Large intestine (tissue), 3 donors: ENCODE measurements at regions not wholly inside any gene's neighbourhood (a gene's known extent, or its start where the extent isn't known, plus 50 kb on each side); places are given as distances from the start of the nearest gene placed in this dataset.

Experiments used
- DNase-seq, 2 donors: peaks; one replicate each; pipeline versions ENCODE4 v3.0.0 to v3.0.0-alpha.2; 2013
- H3K27ac ChIP-seq: one replicate; pipeline ENCODE4 v1.5.1; 2013; ENCODE audit warnings: low read length
- H3K27me3 ChIP-seq: 2 replicates; pipeline ENCODE4 v1.6.1; 2013; ENCODE audit warnings: low read length; ENCODE audit not compliant: control insufficient read depth, insufficient read depth
- H3K36me3 ChIP-seq: 2 replicates; pipeline ENCODE4 v1.6.1; 2013; ENCODE audit warnings: low read length; ENCODE audit not compliant: control insufficient read depth, insufficient read depth
- H3K4me1 ChIP-seq: one replicate; pipeline ENCODE4 v1.6.1; 2013; ENCODE audit warnings: low read length; ENCODE audit not compliant: control insufficient read depth, insufficient read depth
- H3K4me3 ChIP-seq: one replicate; pipeline ENCODE4 v1.5.1; 2013; ENCODE audit warnings: low read length
- H3K9me3 ChIP-seq: one replicate; pipeline ENCODE4 v1.6.1; 2013; ENCODE audit warnings: mild to moderate bottlenecking, low read depth, low read length, moderate library complexity; ENCODE audit not compliant: control insufficient read depth
- WGBS: methylation state at CpG from one replicate; pipeline ENCODE4 v1.1.5; 2013; ENCODE audit warnings: low lambda C conversion rate; ENCODE audit not compliant: insufficient coverage; 5-methylcytosine and 5-hydroxymethylcytosine counted together

DNA sequence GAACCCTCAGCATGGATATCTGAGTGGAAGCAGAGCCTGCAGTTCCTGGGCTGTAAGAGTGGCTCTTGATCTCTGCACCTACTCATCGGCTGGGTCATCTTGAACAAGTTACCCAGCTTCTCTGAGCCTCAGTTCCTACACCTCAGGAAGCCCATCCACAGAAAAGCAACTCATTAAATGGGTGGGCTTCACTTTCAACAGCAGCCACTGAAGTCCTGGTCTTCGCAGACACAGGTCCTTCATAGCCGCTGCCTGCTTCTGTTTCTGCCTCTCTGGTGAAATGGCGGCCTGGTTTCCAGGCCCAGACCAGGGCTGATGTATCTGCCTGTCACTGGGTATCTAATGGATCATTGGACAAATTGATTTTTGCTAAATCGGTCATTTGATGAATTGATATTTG lies 571.4 kb downstream of the PTPRU start:
- no peak overlapping the region for H3K4me3 ChIP-seq
- no peak for DNase-seq
- H3K9me3 ChIP-seq = no peaks in the 10 kb centered on the region
- no peaks in the 10 kb centered on the region for H3K4me1 ChIP-seq
- H3K27me3 ChIP-seq = peaks cover 5% of the 10 kb centered on the region
- no peaks in the 10 kb centered on the region for H3K36me3 ChIP-seq
- no CpG with 5 or more reads among the region's 5 CpGs for WGBS
- H3K27ac ChIP-seq = no peak overlapping the region

- no CpG with 5 or more reads among the region's 4 CpGs for WGBS
- no peaks in the 10 kb centered on the region for H3K9me3 ChIP-seq
- H3K4me1 ChIP-seq = no peaks in the 10 kb centered on the region
- no peaks in the 10 kb centered on the region for H3K36me3 ChIP-seq
- no peak for DNase-seq
- H3K27me3 ChIP-seq = peaks cover 14% of the 10 kb centered on the region
- H3K4me3 ChIP-seq = no peak overlapping the region
- H3K27ac ChIP-seq = no peak overlapping the region
Observed at GRCh38 chr1:29806646-29807319, 570.5 kb downstream of the PTPRU start.

DNA sequence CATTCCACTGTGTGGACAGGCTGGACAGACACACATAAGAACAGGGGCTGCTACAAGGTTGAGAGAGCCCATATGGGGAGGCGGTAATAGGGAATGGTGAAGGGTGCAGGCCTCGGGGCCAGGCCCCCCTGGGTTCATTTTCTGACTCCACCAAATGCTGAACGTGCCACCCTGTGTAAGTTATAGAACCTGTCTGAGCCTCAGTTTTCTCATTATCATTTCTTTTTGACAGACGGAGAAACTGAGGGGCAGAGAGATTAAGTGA lies 569.5 kb downstream of the PTPRU start:
- H3K4me1 ChIP-seq = no peaks in the 10 kb centered on the region
- H3K27me3 ChIP-seq = peaks cover 17% of the 10 kb centered on the region
- DNase-seq = no peak
- no peak overlapping the region for H3K4me3 ChIP-seq
- no peak overlapping the region for H3K27ac ChIP-seq
- H3K9me3 ChIP-seq = no peaks in the 10 kb centered on the region
- no peaks in the 10 kb centered on the region for H3K36me3 ChIP-seq
- no CpG with 5 or more reads among the region's 4 CpGs for WGBS

- peaks cover 17% of the 10 kb centered on the region for H3K27me3 ChIP-seq
- no peak for DNase-seq
- no peaks in the 10 kb centered on the region for H3K36me3 ChIP-seq
- no peaks in the 10 kb centered on the region for H3K4me1 ChIP-seq
- no CpG with 5 or more reads among the region's 11 CpGs for WGBS
- H3K9me3 ChIP-seq = no peaks in the 10 kb centered on the region
- H3K4me3 ChIP-seq = no peak overlapping the region
- no peak overlapping the region for H3K27ac ChIP-seq
Observed at GRCh38 chr1:29805122-29805895, 569.0 kb downstream of the PTPRU start.

DNA sequence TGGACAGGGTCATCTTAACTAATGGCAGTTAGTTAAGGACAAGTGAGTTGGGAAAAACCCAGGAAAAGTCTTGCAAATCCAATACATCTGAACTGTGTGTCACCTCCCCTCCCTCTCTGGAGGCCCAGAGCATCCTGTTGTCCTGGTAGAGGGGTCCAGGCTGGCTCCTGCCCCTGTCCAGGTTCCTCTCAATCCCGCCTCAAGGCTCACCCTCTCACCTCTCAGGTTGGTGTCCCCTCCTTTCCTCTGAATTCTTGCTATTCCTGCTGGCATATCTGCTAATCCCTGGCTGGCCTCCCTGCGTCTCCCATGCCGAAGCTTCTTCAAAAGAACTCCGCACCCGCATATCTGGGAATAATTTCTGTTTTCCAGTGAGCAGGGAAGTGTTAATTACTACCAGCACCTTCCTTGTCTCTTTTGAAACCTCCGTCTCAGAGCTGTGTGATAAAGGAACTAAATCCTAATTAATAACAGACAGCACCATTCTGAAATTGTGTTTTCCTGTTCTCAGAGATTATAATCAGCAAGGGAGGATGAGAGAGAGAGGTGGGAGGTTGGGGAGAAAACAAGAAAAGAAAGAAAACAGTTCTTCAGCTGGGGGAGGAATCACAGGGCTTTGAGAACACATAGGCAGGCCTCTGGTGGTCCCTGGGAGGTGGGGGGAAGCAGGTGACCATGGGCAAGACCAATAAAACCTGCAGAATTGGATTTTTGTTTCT lies 568.0 kb downstream of the PTPRU start:
- no peak for DNase-seq
- WGBS = 100% methylated on average over 1 of the region's 6 CpGs
- Histone ChIP-seq H3K27ac (no peak overlapping the region), H3K36me3 (no peaks in the 10 kb centered on the region), H3K4me1 (no peaks in the 10 kb centered on the region), H3K9me3 (no peaks in the 10 kb centered on the region), H3K4me3 (no peak overlapping the region), H3K27me3 (peaks cover 17% of the 10 kb centered on the region)

DNA sequence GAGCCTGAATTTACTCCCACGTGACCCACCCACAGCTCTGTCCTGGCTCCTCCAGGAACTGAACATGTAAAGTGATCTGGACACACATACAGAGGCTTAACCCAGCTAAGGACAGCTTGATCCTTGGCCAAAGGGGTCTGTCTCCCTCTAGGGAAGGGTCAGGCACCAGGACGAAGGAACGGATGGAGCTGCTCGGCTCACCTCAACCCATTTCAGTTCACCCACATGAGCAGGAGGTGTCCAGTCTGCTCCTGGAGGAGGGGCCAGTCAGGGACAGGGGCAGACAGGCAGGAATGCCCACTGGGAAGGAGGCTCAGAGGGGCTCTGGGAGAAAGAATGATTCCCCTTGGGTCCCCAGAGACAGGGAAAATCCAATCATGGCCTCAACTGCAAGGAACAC lies 567.2 kb downstream of the PTPRU start:
- Histone ChIP-seq H3K36me3 (no peaks in the 10 kb centered on the region), H3K27ac (no peak overlapping the region), H3K4me3 (no peak overlapping the region), H3K4me1 (no peaks in the 10 kb centered on the region), H3K27me3 (peaks cover 17% of the 10 kb centered on the region), H3K9me3 (no peaks in the 10 kb centered on the region)
- no CpG with 5 or more reads among the region's 4 CpGs for WGBS
- DNase-seq = no peak

DNA sequence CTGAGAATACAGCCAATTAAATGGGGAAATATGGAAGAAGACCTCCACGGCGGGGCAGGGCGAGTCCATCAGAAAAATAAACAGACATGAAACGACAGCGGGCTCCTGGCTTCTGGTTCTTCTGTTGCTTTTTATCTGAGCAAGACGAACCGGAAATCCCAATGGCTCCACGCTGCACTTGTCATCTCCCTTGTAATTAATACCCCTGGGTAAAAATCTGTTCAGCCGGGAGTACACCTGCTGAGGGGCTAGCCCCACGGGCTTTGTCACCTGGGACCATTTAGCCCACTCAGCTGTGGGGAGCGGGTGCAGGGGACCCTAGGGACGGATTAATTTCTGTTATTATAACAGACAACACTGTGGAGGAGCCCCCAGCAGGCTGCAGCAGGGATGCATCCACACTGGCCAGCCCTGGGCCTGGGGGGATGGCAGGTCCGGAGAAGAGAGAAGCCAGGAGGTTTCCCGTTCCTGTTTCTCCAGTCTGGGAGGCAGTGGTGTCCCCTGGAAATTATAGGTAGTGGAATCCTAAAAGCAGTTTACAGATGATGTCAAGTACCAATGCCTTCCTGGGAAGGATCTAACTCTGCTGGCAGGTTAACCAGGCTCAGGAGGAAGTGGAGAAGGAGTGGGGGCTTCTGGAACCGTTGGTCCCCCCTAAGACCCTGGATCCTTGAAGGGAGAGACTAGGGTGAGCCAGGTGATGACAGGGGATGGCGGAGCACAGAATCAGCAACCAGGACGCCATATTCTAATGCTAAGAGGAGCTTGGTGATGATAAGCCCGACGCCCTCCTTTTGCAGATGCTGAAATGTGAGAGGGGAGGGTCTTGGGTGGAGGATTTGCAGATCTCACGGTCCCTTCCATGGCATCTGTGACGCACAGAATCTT lies 566.1 kb downstream of the PTPRU start:
- no peaks in the 10 kb centered on the region for H3K36me3 ChIP-seq
- no peak overlapping the region for H3K4me3 ChIP-seq
- peaks cover 17% of the 10 kb centered on the region for H3K27me3 ChIP-seq
- DNase-seq = no peak
- H3K27ac ChIP-seq = no peak overlapping the region
- no peaks in the 10 kb centered on the region for H3K9me3 ChIP-seq
- no peaks in the 10 kb centered on the region for H3K4me1 ChIP-seq
- WGBS = no CpG with 5 or more reads among the region's 21 CpGs

GRCh38 chr1:29801561-29801973 lies 565.2 kb downstream of the PTPRU start:
- Histone ChIP-seq H3K4me1 (no peaks in the 10 kb centered on the region), H3K27ac (no peak overlapping the region), H3K36me3 (no peaks in the 10 kb centered on the region), H3K9me3 (no peaks in the 10 kb centered on the region), H3K4me3 (no peak overlapping the region), H3K27me3 (peaks cover 17% of the 10 kb centered on the region)
- WGBS = 40% methylated on average over 1 of the region's 8 CpGs
- DNase-seq = no peak

DNA sequence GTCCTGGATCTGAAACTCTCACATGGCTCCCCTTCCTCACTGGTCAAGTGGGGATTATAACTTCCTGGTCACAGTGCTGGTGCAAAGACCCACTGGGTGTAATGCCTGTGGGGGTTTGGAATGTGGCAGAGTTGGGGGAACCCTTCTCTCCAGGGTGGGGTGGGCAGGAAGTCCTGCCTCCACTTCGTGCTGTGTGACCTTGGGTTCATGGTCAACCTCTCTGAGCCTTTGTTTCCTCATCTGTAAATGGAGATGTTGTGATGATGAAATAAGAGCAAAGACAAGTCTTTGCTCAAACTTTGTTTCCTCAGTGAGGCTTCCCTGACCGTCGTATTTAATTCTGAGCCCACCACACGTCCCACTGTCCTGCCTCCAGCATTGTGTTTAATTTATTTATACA lies 564.7 kb downstream of the PTPRU start:
- no peaks in the 10 kb centered on the region for H3K36me3 ChIP-seq
- H3K9me3 ChIP-seq = no peaks in the 10 kb centered on the region
- 72% methylated on average over 2 of the region's 4 CpGs for WGBS
- no peaks in the 10 kb centered on the region for H3K4me1 ChIP-seq
- H3K27me3 ChIP-seq = peaks cover 17% of the 10 kb centered on the region
- H3K27ac ChIP-seq = no peak overlapping the region
- no peak for DNase-seq
- H3K4me3 ChIP-seq = no peak overlapping the region

GRCh38 chr1:29800522-29800956 lies 564.2 kb downstream of the PTPRU start:
- no peaks in the 10 kb centered on the region for H3K4me1 ChIP-seq
- no peak overlapping the region for H3K4me3 ChIP-seq
- H3K9me3 ChIP-seq = no peaks in the 10 kb centered on the region
- H3K36me3 ChIP-seq = no peaks in the 10 kb centered on the region
- WGBS = no CpG with 5 or more reads among the region's 6 CpGs
- no peak overlapping the region for H3K27ac ChIP-seq
- DNase-seq = no peak
- peaks cover 17% of the 10 kb centered on the region for H3K27me3 ChIP-seq
